CD4-positive, alpha-beta T cell treated with Interleukin-4 for 4 hours (primary cell): ENCODE measurements at regions not wholly inside any gene's neighbourhood (a gene's known extent, or its start where the extent isn't known, plus 50 kb on each side); places are given as distances from the start of the nearest gene placed in this dataset.

Experiments
- DNase-seq: peaks from one replicate; pipeline ENCODE4 v3.0.0-alpha.2; 2020

DNA sequence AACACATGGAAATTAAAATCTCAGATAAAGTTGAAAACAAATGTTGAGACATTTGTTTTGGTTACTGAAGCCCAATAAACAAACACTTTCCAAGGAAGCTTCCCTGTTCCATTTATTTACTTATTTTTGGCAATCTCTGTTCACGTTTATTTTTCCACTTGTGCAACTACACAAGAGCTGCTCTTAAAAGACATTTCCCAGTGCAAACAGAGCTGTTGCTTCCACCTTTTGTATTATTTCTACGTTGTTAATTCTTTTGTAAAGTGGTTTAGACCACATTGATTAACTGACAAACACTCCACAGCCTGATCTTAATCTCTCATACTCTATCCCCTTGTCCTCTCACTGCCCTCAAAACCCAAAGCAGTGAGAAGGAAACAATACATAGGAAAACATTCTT, 757.6 kb downstream of the LIG4 start:
- DNase-seq = no peak

GRCh38 chr13:107456431-107456830, 758.9 kb downstream of the LIG4 start:
- DNase-seq = no peak

- DNase-seq = no peak
These were observed 762.5 kb downstream of the LIG4 start for GRCh38 chr13:107452833-107453232.

DNA sequence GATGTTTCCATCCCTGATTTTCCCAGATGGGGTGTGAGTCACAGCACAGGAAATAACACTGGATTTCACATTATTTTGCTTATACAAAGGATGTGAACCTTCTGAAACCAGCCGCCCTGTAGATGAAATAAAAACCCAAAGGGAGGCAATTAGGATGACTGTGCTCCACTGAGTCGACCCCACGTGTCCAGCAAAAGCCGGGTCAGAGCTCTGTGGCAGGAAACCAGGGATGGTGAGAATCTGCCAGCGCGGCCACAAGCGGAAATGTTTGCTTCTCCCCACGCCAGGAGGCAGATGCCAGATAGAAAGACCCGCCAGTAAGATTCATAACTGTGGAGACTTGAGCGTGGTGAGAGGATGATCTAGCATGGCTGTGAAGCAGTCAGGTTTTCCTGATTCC, 764.4 kb downstream of the LIG4 start:
- no peak for DNase-seq

- DNase-seq = no peak
These were observed 764.9 kb downstream of the LIG4 start for GRCh38 chr13:107450431-107450830.

GRCh38 chr13:107447591-107447990, 767.7 kb downstream of the LIG4 start:
- DNase-seq = no peak

DNA sequence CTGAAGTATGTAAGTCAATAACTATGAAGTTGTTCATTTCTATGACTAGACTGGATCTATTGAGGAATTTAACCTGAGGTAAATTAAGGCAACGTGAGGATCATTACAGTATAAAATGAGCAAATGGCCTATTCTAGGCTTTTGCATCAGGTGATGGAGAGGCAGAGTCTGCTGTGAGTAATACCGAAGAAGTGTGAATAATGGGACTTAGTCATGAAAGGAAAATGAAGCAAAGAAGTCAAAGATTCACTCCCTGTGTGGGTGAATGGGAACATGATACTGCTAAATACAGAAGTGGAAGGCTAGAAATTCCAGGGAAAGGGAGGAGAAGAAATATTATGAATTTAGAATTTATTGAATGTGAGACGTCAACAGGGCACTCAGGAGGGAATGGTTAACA, 774.1 kb downstream of the LIG4 start:
- DNase-seq = no peak

- no peak for DNase-seq
These were observed 777.1 kb downstream of the LIG4 start for GRCh38 chr13:107438251-107438650.

DNA sequence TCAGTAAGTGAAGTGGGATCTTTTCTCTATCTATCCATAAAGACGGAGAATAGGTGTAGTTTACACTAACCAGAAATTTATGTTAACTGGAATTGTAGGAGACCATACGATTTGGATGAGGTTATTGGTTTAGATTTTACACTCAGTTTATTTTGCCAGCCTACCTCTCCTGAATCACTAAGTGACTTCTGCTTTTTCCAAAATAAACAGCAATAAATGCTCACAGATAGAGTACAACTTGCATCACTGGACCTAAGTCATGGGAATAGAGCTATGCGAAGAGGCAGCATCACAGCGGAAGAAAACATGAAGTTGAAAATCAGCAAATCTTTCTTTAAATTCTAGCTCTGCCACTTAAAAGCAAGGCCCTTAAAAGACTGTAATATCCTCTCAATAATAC, 781.0 kb downstream of the LIG4 start:
- DNase-seq = no peak

DNA sequence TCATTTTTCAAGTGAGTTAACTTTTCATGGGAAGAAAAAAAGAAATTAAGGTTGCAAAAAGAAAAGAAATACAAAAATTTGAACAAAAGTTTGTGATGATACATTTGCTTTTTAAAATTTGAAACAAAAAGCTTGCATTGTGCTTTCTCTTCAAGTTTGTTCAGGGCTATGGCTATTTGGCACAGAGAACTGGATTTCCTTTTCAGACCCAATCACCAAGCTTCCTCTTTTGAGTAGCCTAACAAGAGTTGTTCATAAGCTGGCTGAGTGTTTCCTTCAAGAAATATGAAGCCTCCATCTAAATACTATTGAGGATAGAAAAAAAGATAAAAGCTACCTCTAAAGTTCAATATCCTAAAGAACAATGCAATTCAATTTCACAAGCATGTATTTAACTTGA, 787.8 kb downstream of the LIG4 start:
- no peak for DNase-seq

- DNase-seq = no peak
These were observed 792.9 kb downstream of the LIG4 start for GRCh38 chr13:107422421-107422820.

- no peak for DNase-seq
These were observed 793.4 kb downstream of the LIG4 start for GRCh38 chr13:107421951-107422350.

DNA sequence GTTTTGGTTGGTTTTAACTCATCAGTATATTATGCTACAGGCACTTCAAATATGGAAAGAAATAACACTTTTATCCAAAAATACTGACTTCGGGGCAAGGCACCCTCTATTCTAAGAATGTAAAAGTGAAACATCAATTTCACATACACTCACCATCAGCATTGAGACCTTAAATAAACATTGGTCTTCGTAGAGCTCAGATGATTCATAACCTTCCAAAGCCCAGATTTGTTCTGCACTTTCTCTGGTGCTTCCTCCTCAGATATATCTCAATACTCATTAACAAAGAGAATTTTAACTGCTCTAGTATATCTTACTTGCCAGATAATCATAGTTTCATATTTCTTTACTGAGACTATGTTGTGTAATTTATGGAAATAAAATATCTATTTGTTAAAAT, 794.3 kb downstream of the LIG4 start:
- DNase-seq = no peak

GRCh38 chr13:107413005-107413404, 802.3 kb downstream of the LIG4 start:
- no peak for DNase-seq

DNA sequence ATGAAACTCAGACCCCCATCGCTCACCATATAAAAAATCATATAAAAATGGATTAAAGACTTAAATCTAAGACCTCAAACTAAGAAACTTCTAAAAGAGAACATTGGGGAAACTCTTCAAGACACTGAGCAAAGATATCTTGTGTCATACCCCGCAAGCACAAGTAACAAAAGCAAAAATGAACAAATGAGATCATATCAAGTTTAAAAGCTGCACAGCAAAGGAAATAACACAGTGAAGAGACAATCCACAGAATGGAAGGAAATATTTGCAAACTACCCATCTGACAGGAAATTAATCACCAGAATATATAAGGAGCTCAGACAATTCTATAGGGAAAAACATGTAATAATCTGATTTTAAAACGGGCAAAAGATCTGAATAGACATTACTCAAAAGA, 808.3 kb downstream of the LIG4 start:
- DNase-seq = no peak

GRCh38 chr13:107395927-107396662, 819.2 kb downstream of the LIG4 start:
- DNase-seq = no peak

- DNase-seq = no peak
These were observed 823.1 kb downstream of the LIG4 start for GRCh38 chr13:107392205-107392604.

- DNase-seq = no peak
These were observed 819.6 kb upstream of the ARGLU1 start for GRCh38 chr13:107387525-107387924.

GRCh38 chr13:107379407-107380155, 811.6 kb upstream of the ARGLU1 start:
- DNase-seq = no peak

GRCh38 chr13:107376341-107377125, 808.6 kb upstream of the ARGLU1 start:
- no peak for DNase-seq

GRCh38 chr13:107375701-107376340, 807.9 kb upstream of the ARGLU1 start:
- no peak for DNase-seq

DNA sequence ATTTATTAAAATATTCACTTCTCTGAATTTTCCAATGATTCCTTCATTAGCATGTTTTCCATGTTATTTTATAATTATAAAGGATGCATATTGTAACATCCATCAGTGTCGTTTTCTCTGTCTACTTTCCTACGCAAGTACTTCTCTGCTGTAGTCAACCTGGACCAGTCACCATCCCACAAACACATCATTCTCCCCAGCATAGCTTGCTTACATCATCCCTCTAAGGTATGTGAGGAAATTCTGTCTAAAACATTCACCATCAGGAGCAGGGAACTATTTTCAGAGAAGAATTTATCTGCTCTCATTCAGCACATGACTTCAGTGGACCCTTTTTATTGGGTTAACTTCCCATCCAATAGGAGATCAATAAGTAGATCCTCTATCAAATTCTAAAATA, 806.1 kb upstream of the ARGLU1 start:
- DNase-seq = no peak

- DNase-seq = no peak
These were observed 805.6 kb upstream of the ARGLU1 start for GRCh38 chr13:107373551-107373950.
